ENCODE measurements at regions not wholly inside any gene's neighbourhood (a gene's known extent, or its start where the extent isn't known, plus 50 kb on each side); places are given as distances from the start of the nearest gene placed in this dataset.
A peak's percentile ranks its signal among the peaks of the same experiment; 100 is the strongest.

GRCh38 chr10:91035650-91036292, 114.9 kb upstream of the ANKRD1 start:
- no peak for TF ChIP-seq CTCF (IDR thresholded peaks at IDR 0.05; ENCODE audit: low read depth, low read length, missing control alignments)
- no peak overlapping the region for H3K4me3 ChIP-seq (ENCODE audit: low read depth, low read length)
- no peak for DNase-seq (ENCODE audit: low read depth)

GRCh38 chr10:91036807-91037411, 116.0 kb upstream of the ANKRD1 start:
- DNase-seq (ENCODE audit: low read depth): no peak
- TF ChIP-seq CTCF (IDR thresholded peaks at IDR 0.05; ENCODE audit: low read depth, low read length, missing control alignments): no peak

GRCh38 chr10:91038971-91039370, 118.1 kb upstream of the ANKRD1 start:
- no peak for DNase-seq (ENCODE audit: low read depth)
- no peak for TF ChIP-seq CTCF (IDR thresholded peaks at IDR 0.05; ENCODE audit: low read depth, low read length, missing control alignments)
- no peak overlapping the region for H3K4me3 ChIP-seq (ENCODE audit: low read depth, low read length)

More at GRCh38 chr10:91036807-91037411, 116.0 kb upstream of the ANKRD1 start:
- H3K4me3 ChIP-seq (ENCODE audit: low read depth, low read length): no peak overlapping the region

GRCh38 chr10:91040343-91040742, 119.5 kb upstream of the ANKRD1 start:
- no peak for DNase-seq (ENCODE audit: low read depth)
- no peak for TF ChIP-seq CTCF (IDR thresholded peaks at IDR 0.05; ENCODE audit: low read depth, low read length, missing control alignments)
- H3K4me3 ChIP-seq (ENCODE audit: low read depth, low read length): no peak overlapping the region

GRCh38 chr10:91042069-91042468, 121.2 kb upstream of the ANKRD1 start:
- no peak for DNase-seq (ENCODE audit: low read depth)
- H3K4me3 ChIP-seq (ENCODE audit: low read depth, low read length): no peak overlapping the region
- TF ChIP-seq CTCF (IDR thresholded peaks at IDR 0.05; ENCODE audit: low read depth, low read length, missing control alignments): no peak

GRCh38 chr10:91043173-91043910, 122.5 kb upstream of the ANKRD1 start:
- H3K4me3 ChIP-seq (ENCODE audit: low read depth, low read length): no peak overlapping the region
- peak; percentile 4 for DNase-seq (ENCODE audit: low read depth)
- TF ChIP-seq CTCF (IDR thresholded peaks at IDR 0.05; ENCODE audit: low read depth, low read length, missing control alignments): peak; percentile 33

Data from GM12864 (cell line).